ENCODE measurements at regions not wholly inside any gene's neighbourhood (a gene's known extent, or its start where the extent isn't known, plus 50 kb on each side); places are given as distances from the start of the nearest gene placed in this dataset.
"Not testable (repeated sequence)": the region's sequence is repeated elsewhere in the genome, so short reads cannot be mapped to it uniquely, and the experiment has no call there.

GRCh38 chr4:49177847-49178246 lies 191.8 kb downstream of the CWH43 start:
- H3K4me3 Mint-ChIP-seq; H3K27me3 Mint-ChIP-seq; H3K27ac Mint-ChIP-seq; H3K36me3 Mint-ChIP-seq; CTCF ChIA-PET; DNase-seq; H3K9me3 Mint-ChIP-seq (ENCODE audit: low read depth); ATAC-seq; H3K4me1 Mint-ChIP-seq: not testable (repeated sequence)

- H3K4me1 Mint-ChIP-seq; ATAC-seq; H3K27ac Mint-ChIP-seq; H3K4me3 Mint-ChIP-seq; H3K9me3 Mint-ChIP-seq (ENCODE audit: low read depth); H3K36me3 Mint-ChIP-seq; H3K27me3 Mint-ChIP-seq; DNase-seq; CTCF ChIA-PET: not testable (repeated sequence)
Measured at GRCh38 chr4:49181088-49181487, 195.0 kb downstream of the CWH43 start.

- H3K4me1 Mint-ChIP-seq, H3K4me3 Mint-ChIP-seq, ATAC-seq, DNase-seq, H3K27me3 Mint-ChIP-seq, H3K27ac Mint-ChIP-seq, CTCF ChIA-PET, H3K36me3 Mint-ChIP-seq: not testable (repeated sequence)
- H3K9me3 Mint-ChIP-seq (ENCODE audit: low read depth), result peaks cover 12% of the 10 kb centered on the region
Measured at GRCh38 chr4:49211396-49212194, 225.5 kb downstream of the CWH43 start.

GRCh38 chr4:49213250-49213649 lies 227.2 kb downstream of the CWH43 start:
- DNase-seq, H3K4me3 Mint-ChIP-seq, CTCF ChIA-PET, H3K27me3 Mint-ChIP-seq, H3K36me3 Mint-ChIP-seq, ATAC-seq, H3K27ac Mint-ChIP-seq, H3K4me1 Mint-ChIP-seq: not testable (repeated sequence)
- H3K9me3 Mint-ChIP-seq (ENCODE audit: low read depth), result peaks cover 12% of the 10 kb centered on the region

- H3K4me1 Mint-ChIP-seq, H3K27ac Mint-ChIP-seq, H3K27me3 Mint-ChIP-seq, CTCF ChIA-PET, H3K36me3 Mint-ChIP-seq, DNase-seq, H3K4me3 Mint-ChIP-seq, ATAC-seq: not testable (repeated sequence)
- peaks cover 12% of the 10 kb centered on the region for H3K9me3 Mint-ChIP-seq (ENCODE audit: low read depth)
Measured at GRCh38 chr4:49213750-49214149, 227.7 kb downstream of the CWH43 start.

GRCh38 chr4:49214453-49215081 lies 228.5 kb downstream of the CWH43 start:
- CTCF ChIA-PET, H3K36me3 Mint-ChIP-seq, H3K4me3 Mint-ChIP-seq, ATAC-seq, H3K27ac Mint-ChIP-seq, H3K27me3 Mint-ChIP-seq, H3K4me1 Mint-ChIP-seq, DNase-seq: not testable (repeated sequence)
- H3K9me3 Mint-ChIP-seq (ENCODE audit: low read depth), result peaks cover 15% of the 10 kb centered on the region

GRCh38 chr4:49215082-49215479 lies 229.0 kb downstream of the CWH43 start:
- CTCF ChIA-PET, H3K4me3 Mint-ChIP-seq, H3K27ac Mint-ChIP-seq, H3K36me3 Mint-ChIP-seq, DNase-seq, ATAC-seq, H3K4me1 Mint-ChIP-seq, H3K27me3 Mint-ChIP-seq: not testable (repeated sequence)
- H3K9me3 Mint-ChIP-seq (ENCODE audit: low read depth), result peaks cover 13% of the 10 kb centered on the region

GRCh38 chr4:49216606-49217005 lies 230.5 kb downstream of the CWH43 start:
- CTCF ChIA-PET, DNase-seq, H3K27ac Mint-ChIP-seq, H3K27me3 Mint-ChIP-seq, H3K36me3 Mint-ChIP-seq, ATAC-seq, H3K4me1 Mint-ChIP-seq, H3K4me3 Mint-ChIP-seq: not testable (repeated sequence)
- peaks cover 22% of the 10 kb centered on the region for H3K9me3 Mint-ChIP-seq (ENCODE audit: low read depth)

- DNase-seq (no peak), ATAC-seq (no peak)
- Mint-ChIP-seq H3K4me3 (no peak overlapping the region), H3K27ac (no peak overlapping the region), H3K27me3 (no peaks in the 10 kb centered on the region), H3K36me3 (no peaks in the 10 kb centered on the region), H3K4me1 (no peaks in the 10 kb centered on the region), H3K9me3 (ENCODE audit: low read depth) (peaks cover 21% of the 10 kb centered on the region)
- CTCF ChIA-PET, result no interaction called here
Measured at GRCh38 chr4:49217492-49217891, 231.4 kb downstream of the CWH43 start.

GRCh38 chr4:49218094-49218493 lies 232.0 kb downstream of the CWH43 start:
- H3K36me3 Mint-ChIP-seq, DNase-seq, ATAC-seq, H3K27ac Mint-ChIP-seq, H3K27me3 Mint-ChIP-seq, H3K4me3 Mint-ChIP-seq, CTCF ChIA-PET, H3K4me1 Mint-ChIP-seq: not testable (repeated sequence)
- H3K9me3 Mint-ChIP-seq (ENCODE audit: low read depth), result peaks cover 24% of the 10 kb centered on the region

- H3K36me3 Mint-ChIP-seq, H3K4me3 Mint-ChIP-seq, CTCF ChIA-PET, DNase-seq, H3K27me3 Mint-ChIP-seq, H3K4me1 Mint-ChIP-seq, ATAC-seq, H3K27ac Mint-ChIP-seq: not testable (repeated sequence)
- H3K9me3 Mint-ChIP-seq (ENCODE audit: low read depth), result peaks cover 25% of the 10 kb centered on the region
Measured at GRCh38 chr4:49218931-49219330, 232.9 kb downstream of the CWH43 start.

GRCh38 chr4:49219489-49220225 lies 233.6 kb downstream of the CWH43 start:
- H3K4me3 Mint-ChIP-seq, H3K4me1 Mint-ChIP-seq, ATAC-seq, CTCF ChIA-PET, DNase-seq, H3K27ac Mint-ChIP-seq, H3K27me3 Mint-ChIP-seq, H3K36me3 Mint-ChIP-seq: not testable (repeated sequence)
- peaks cover 24% of the 10 kb centered on the region for H3K9me3 Mint-ChIP-seq (ENCODE audit: low read depth)

- Mint-ChIP-seq H3K27me3 (no peaks in the 10 kb centered on the region), H3K9me3 (ENCODE audit: low read depth) (peaks cover 24% of the 10 kb centered on the region), H3K27ac (no peak overlapping the region), H3K4me1 (no peaks in the 10 kb centered on the region), H3K36me3 (no peaks in the 10 kb centered on the region), H3K4me3 (no peak overlapping the region)
- CTCF ChIA-PET, result no interaction called here
- no peak for ATAC-seq
- DNase-seq, result no peak
Measured at GRCh38 chr4:49221209-49221608, 235.1 kb downstream of the CWH43 start.

GRCh38 chr4:49222810-49223209 lies 236.7 kb downstream of the CWH43 start:
- H3K4me3 Mint-ChIP-seq, CTCF ChIA-PET, ATAC-seq, H3K27me3 Mint-ChIP-seq, DNase-seq, H3K4me1 Mint-ChIP-seq, H3K27ac Mint-ChIP-seq, H3K36me3 Mint-ChIP-seq: not testable (repeated sequence)
- peaks cover 24% of the 10 kb centered on the region for H3K9me3 Mint-ChIP-seq (ENCODE audit: low read depth)
